Vagina (tissue), 2 donors: ENCODE measurements at regions not wholly inside any gene's neighbourhood (a gene's known extent, or its start where the extent isn't known, plus 50 kb on each side); places are given as distances from the start of the nearest gene placed in this dataset.

Experiments
- POLR2A ChIP-seq, 2 donors: fragments of 450-650 bp; IDR thresholded peaks; one replicate each; pipeline ENCODE4 v1.6.1; 2017; ENCODE audit warnings: antibody characterized with exemption in 2 of 2, mild to moderate bottlenecking in 2 of 2, moderate library complexity in 2 of 2
- TF ChIP-seq, protein P1 (sequence below), 3 experiments: fragments of 450-650 bp in 2 of 3; fragments of 200-600 bp in 1 of 3; sonication (generic) in 1 of 3; IDR thresholded peaks; one replicate each; pipeline ENCODE4 v1.5.1; 2017 to 2019; ENCODE audit warnings: antibody characterized with exemption in 3 of 3, mild to moderate bottlenecking in 2 of 3, moderate library complexity in 2 of 3

DNA sequence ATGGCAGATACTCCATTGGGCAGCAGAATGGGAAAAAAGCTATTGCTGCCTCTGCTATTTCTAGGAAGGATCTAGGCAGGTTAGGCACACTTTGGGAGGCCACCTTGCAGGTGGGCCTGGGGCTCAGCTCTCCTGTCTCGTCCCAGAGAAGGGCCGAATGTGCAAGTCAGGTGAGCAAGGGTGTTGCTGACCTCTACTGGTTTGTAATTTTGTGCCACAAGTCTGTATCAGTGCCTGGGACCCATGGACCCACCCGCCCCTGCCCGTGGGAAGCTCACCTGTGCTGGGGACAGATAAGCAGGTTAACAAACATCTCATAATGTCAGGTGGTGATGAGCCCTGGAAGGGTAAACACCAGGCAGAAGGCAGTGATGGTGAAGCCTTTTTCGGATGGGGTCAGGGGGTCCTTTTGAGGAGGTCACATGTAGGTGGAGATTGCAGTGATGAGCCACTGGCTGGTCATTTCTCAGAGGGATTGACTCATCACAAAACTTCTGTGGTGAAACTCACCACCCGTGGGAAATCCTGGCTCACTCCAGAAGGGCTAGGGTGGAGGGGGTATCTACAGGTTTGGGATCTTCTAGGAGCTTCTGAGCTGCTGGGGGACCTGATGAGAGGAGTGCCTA is 161.3 kb downstream of the KLF13 start:
- TF ChIP-seq, protein P1, sequence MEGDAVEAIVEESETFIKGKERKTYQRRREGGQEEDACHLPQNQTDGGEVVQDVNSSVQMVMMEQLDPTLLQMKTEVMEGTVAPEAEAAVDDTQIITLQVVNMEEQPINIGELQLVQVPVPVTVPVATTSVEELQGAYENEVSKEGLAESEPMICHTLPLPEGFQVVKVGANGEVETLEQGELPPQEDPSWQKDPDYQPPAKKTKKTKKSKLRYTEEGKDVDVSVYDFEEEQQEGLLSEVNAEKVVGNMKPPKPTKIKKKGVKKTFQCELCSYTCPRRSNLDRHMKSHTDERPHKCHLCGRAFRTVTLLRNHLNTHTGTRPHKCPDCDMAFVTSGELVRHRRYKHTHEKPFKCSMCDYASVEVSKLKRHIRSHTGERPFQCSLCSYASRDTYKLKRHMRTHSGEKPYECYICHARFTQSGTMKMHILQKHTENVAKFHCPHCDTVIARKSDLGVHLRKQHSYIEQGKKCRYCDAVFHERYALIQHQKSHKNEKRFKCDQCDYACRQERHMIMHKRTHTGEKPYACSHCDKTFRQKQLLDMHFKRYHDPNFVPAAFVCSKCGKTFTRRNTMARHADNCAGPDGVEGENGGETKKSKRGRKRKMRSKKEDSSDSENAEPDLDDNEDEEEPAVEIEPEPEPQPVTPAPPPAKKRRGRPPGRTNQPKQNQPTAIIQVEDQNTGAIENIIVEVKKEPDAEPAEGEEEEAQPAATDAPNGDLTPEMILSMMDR (IDR thresholded peaks at IDR 0.05), result no peak
- no peak for TF ChIP-seq POLR2A (IDR thresholded peaks at IDR 0.05)
